Activated T-cell treated with anti-CD3 and anti-CD28 coated beads, Interleukin-2, amount 50 U/mL, for 4 hours (primary cell): ENCODE measurements at regions not wholly inside any gene's neighbourhood (a gene's known extent, or its start where the extent isn't known, plus 50 kb on each side); places are given as distances from the start of the nearest gene placed in this dataset.

Experiments
- ATAC-seq, 2 donors: fragments of 200-7000 bp; cut with Tn5 transposase; one replicate each; pipeline ENCODE4 v1.10.0; 2021
- DNase-seq: peaks from one replicate; pipeline ENCODE4 v3.0.0-alpha.2; 2020
- H3K27me3 Mint-ChIP-seq: one replicate; pipeline ENCODE4 v1.8.0; 2021; ENCODE audit warnings: low read depth, mixed read lengths
- H3K36me3 Mint-ChIP-seq: one replicate; pipeline ENCODE4 v1.8.0; 2022; ENCODE audit warnings: mixed read lengths; ENCODE audit not compliant: insufficient read depth
- H3K4me1 Mint-ChIP-seq: one replicate; pipeline ENCODE4 v1.8.0; 2021; ENCODE audit warnings: low read depth, mixed read lengths
- H3K4me3 Mint-ChIP-seq: one replicate; pipeline ENCODE4 v1.8.0; 2021; ENCODE audit warnings: mild to moderate bottlenecking, moderate library complexity, mixed read lengths
- H3K9me3 Mint-ChIP-seq: one replicate; pipeline ENCODE4 v1.8.0; 2021; ENCODE audit warnings: mixed read lengths

GRCh38 chr12:130041983-130042812 lies 120.1 kb upstream of the FZD10 start:
- ATAC-seq (peak in 1 of 2 donors; percentile 43), DNase-seq (peak; percentile 20)
- H3K9me3 Mint-ChIP-seq: peaks cover 7% of the 10 kb centered on the region
- no peaks in the 10 kb centered on the region for H3K4me1 Mint-ChIP-seq
- H3K27me3 Mint-ChIP-seq: peaks cover 56% of the 10 kb centered on the region
- no peak overlapping the region for H3K4me3 Mint-ChIP-seq
- H3K36me3 Mint-ChIP-seq: no peaks in the 10 kb centered on the region

- Mint-ChIP-seq H3K27me3 (peaks cover 48% of the 10 kb centered on the region), H3K36me3 (no peaks in the 10 kb centered on the region)
- no peak for ATAC-seq
Observed at GRCh38 chr12:130043685-130044406, 118.4 kb upstream of the FZD10 start.

GRCh38 chr12:130044991-130045621 lies 117.2 kb upstream of the FZD10 start:
- Mint-ChIP-seq H3K9me3 (peaks cover 7% of the 10 kb centered on the region), H3K36me3 (no peaks in the 10 kb centered on the region), H3K27me3 (peaks cover 40% of the 10 kb centered on the region), H3K4me1 (no peaks in the 10 kb centered on the region), H3K4me3 (no peak overlapping the region)
- DNase-seq: no peak
- ATAC-seq: no peak

More at GRCh38 chr12:130043685-130044406, 118.4 kb upstream of the FZD10 start:
- Mint-ChIP-seq H3K4me3 (no peak overlapping the region), H3K4me1 (no peaks in the 10 kb centered on the region), H3K9me3 (peaks cover 7% of the 10 kb centered on the region)
- no peak for DNase-seq

- Mint-ChIP-seq H3K4me1 (no peaks in the 10 kb centered on the region), H3K36me3 (no peaks in the 10 kb centered on the region), H3K27me3 (peaks cover 27% of the 10 kb centered on the region), H3K4me3 (no peak overlapping the region), H3K9me3 (no peaks in the 10 kb centered on the region)
- DNase-seq: no peak
- ATAC-seq: no peak
Observed at GRCh38 chr12:130049666-130050065, 112.6 kb upstream of the FZD10 start.

- H3K27me3 Mint-ChIP-seq: peaks cover 12% of the 10 kb centered on the region
- ATAC-seq (no peak), DNase-seq (no peak)
- no peaks in the 10 kb centered on the region for H3K9me3 Mint-ChIP-seq
- H3K4me1 Mint-ChIP-seq: no peaks in the 10 kb centered on the region
- H3K36me3 Mint-ChIP-seq: no peaks in the 10 kb centered on the region
- H3K4me3 Mint-ChIP-seq: no peak overlapping the region
Observed at GRCh38 chr12:130051900-130052299, 110.4 kb upstream of the FZD10 start.

GRCh38 chr12:130053651-130054069 lies 108.6 kb upstream of the FZD10 start:
- peaks cover 11% of the 10 kb centered on the region for H3K27me3 Mint-ChIP-seq
- no peak for ATAC-seq
- H3K4me3 Mint-ChIP-seq: no peak overlapping the region

GRCh38 chr12:130054803-130055202 lies 107.5 kb upstream of the FZD10 start:
- no peaks in the 10 kb centered on the region for H3K9me3 Mint-ChIP-seq
- no peaks in the 10 kb centered on the region for H3K36me3 Mint-ChIP-seq
- no peak overlapping the region for H3K4me3 Mint-ChIP-seq
- DNase-seq: no peak
- no peak for ATAC-seq
- peaks cover 11% of the 10 kb centered on the region for H3K27me3 Mint-ChIP-seq
- no peaks in the 10 kb centered on the region for H3K4me1 Mint-ChIP-seq

More at GRCh38 chr12:130053651-130054069, 108.6 kb upstream of the FZD10 start:
- no peaks in the 10 kb centered on the region for H3K9me3 Mint-ChIP-seq
- H3K36me3 Mint-ChIP-seq: no peaks in the 10 kb centered on the region
- H3K4me1 Mint-ChIP-seq: no peaks in the 10 kb centered on the region
- no peak for DNase-seq

GRCh38 chr12:130058926-130059472 lies 103.3 kb upstream of the FZD10 start:
- Mint-ChIP-seq H3K9me3 (peaks cover 6% of the 10 kb centered on the region), H3K27me3 (peaks cover 4% of the 10 kb centered on the region)

GRCh38 chr12:130063866-130064265 lies 98.4 kb upstream of the FZD10 start:
- ATAC-seq (no peak), DNase-seq (no peak)
- no peak overlapping the region for H3K4me3 Mint-ChIP-seq
- no peaks in the 10 kb centered on the region for H3K4me1 Mint-ChIP-seq
- peaks cover 6% of the 10 kb centered on the region for H3K9me3 Mint-ChIP-seq
- no peaks in the 10 kb centered on the region for H3K36me3 Mint-ChIP-seq
- no peaks in the 10 kb centered on the region for H3K27me3 Mint-ChIP-seq

More at GRCh38 chr12:130058926-130059472, 103.3 kb upstream of the FZD10 start:
- H3K4me1 Mint-ChIP-seq: no peaks in the 10 kb centered on the region
- H3K36me3 Mint-ChIP-seq: no peaks in the 10 kb centered on the region
- DNase-seq (no peak), ATAC-seq (no peak)
- H3K4me3 Mint-ChIP-seq: no peak overlapping the region

- Mint-ChIP-seq H3K4me3 (no peak overlapping the region), H3K36me3 (no peaks in the 10 kb centered on the region), H3K4me1 (no peaks in the 10 kb centered on the region), H3K9me3 (peaks cover 6% of the 10 kb centered on the region), H3K27me3 (no peaks in the 10 kb centered on the region)
- ATAC-seq (no peak), DNase-seq (no peak)
Observed at GRCh38 chr12:130064999-130065398, 97.3 kb upstream of the FZD10 start.

- no peaks in the 10 kb centered on the region for H3K4me1 Mint-ChIP-seq
- ATAC-seq: no peak
Observed at GRCh38 chr12:130066742-130067141, 95.5 kb upstream of the FZD10 start.

GRCh38 chr12:130068741-130069140 lies 93.5 kb upstream of the FZD10 start:
- H3K27me3 Mint-ChIP-seq: no peaks in the 10 kb centered on the region
- H3K4me1 Mint-ChIP-seq: no peaks in the 10 kb centered on the region
- DNase-seq (no peak), ATAC-seq (no peak)
- no peaks in the 10 kb centered on the region for H3K36me3 Mint-ChIP-seq
- no peaks in the 10 kb centered on the region for H3K9me3 Mint-ChIP-seq
- no peak overlapping the region for H3K4me3 Mint-ChIP-seq

More at GRCh38 chr12:130066742-130067141, 95.5 kb upstream of the FZD10 start:
- H3K4me3 Mint-ChIP-seq: no peak overlapping the region
- H3K9me3 Mint-ChIP-seq: peaks cover 3% of the 10 kb centered on the region
- no peaks in the 10 kb centered on the region for H3K27me3 Mint-ChIP-seq
- no peak for DNase-seq
- H3K36me3 Mint-ChIP-seq: no peaks in the 10 kb centered on the region

- Mint-ChIP-seq H3K4me1 (no peaks in the 10 kb centered on the region), H3K27me3 (no peaks in the 10 kb centered on the region), H3K36me3 (no peaks in the 10 kb centered on the region), H3K4me3 (no peak overlapping the region), H3K9me3 (no peaks in the 10 kb centered on the region)
- no peak for DNase-seq
- ATAC-seq: no peak
Observed at GRCh38 chr12:130070126-130070611, 92.1 kb upstream of the FZD10 start.

- no peaks in the 10 kb centered on the region for H3K27me3 Mint-ChIP-seq
- no peaks in the 10 kb centered on the region for H3K36me3 Mint-ChIP-seq
- no peak for DNase-seq
- no peak for ATAC-seq
- no peak overlapping the region for H3K4me3 Mint-ChIP-seq
- peaks cover 13% of the 10 kb centered on the region for H3K9me3 Mint-ChIP-seq
- peaks cover 4% of the 10 kb centered on the region for H3K4me1 Mint-ChIP-seq
Observed at GRCh38 chr12:130073721-130074120, 88.5 kb upstream of the FZD10 start.
